ENCODE measurements at regions not wholly inside any gene's neighbourhood (a gene's known extent, or its start where the extent isn't known, plus 50 kb on each side); places are given as distances from the start of the nearest gene placed in this dataset.
"Not testable (repeated sequence)": the region's sequence is repeated elsewhere in the genome, so short reads cannot be mapped to it uniquely, and the experiment has no call there.

DNA sequence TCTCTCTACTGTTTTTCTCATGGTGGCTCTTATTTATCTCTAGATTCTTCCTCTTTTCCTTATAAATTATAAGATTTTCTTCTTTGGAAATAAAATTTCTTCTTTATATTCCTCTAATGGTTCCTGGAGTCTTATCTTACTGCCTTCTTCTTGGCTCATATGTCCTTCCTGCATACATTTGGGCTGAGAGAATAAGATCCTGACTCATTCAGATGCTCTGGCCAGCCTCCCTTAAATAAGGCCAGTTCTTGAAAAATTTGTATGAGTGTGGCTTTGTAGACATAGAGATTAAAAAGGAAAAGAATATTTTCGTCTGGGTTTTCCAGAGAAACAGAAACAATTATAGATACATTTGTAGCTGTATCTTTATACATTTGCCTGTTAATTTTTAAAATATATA lies 411.3 kb downstream of the KIF20B start:
- no peak for DNase-seq
- Histone ChIP-seq H3K4me3 (no peak overlapping the region), H3K27ac (ENCODE audit: low read depth in 1 of 2, low read length in 1 of 2) (no peak overlapping the region), H3K27me3 (ENCODE audit: control insufficient read depth in 3 of 3, insufficient read depth in 3 of 3, low read length in 2 of 3) (no peaks in the 10 kb centered on the region), H3K9me3 (ENCODE audit: control insufficient read depth in 4 of 4, insufficient read depth in 3 of 4, low read length in 3 of 4) (no peaks in the 10 kb centered on the region), H3K9ac (ENCODE audit: insufficient read depth in 1 of 2, low read length in 2 of 2) (no peak overlapping the region), H3K36me3 (ENCODE audit: control insufficient read depth in 4 of 4, insufficient read depth in 4 of 4, low read length in 4 of 4) (no peaks in the 10 kb centered on the region), H3K4me1 (ENCODE audit: control insufficient read depth in 5 of 5, insufficient read depth in 5 of 5, low read length in 5 of 5) (no peaks in the 10 kb centered on the region)
- TF ChIP-seq CTCF (IDR thresholded peaks at IDR 0.05; ENCODE audit: control extremely low read depth, extremely low read depth) = no peak
- no peak for ATAC-seq (ENCODE audit: insufficient read depth, low FRiP score)
- 81 to 91% methylated on average over 1 of the region's 1 CpG for WGBS, 2 donors

- not testable (repeated sequence) for DNase-seq; H3K27me3 ChIP-seq (ENCODE audit: control insufficient read depth in 3 of 3, insufficient read depth in 3 of 3, low read length in 2 of 3); H3K27ac ChIP-seq (ENCODE audit: low read depth in 1 of 2, low read length in 1 of 2); H3K9ac ChIP-seq (ENCODE audit: insufficient read depth in 1 of 2, low read length in 2 of 2); H3K4me3 ChIP-seq; ATAC-seq (ENCODE audit: insufficient read depth, low FRiP score); H3K4me1 ChIP-seq (ENCODE audit: control insufficient read depth in 5 of 5, insufficient read depth in 5 of 5, low read length in 5 of 5); H3K36me3 ChIP-seq (ENCODE audit: control insufficient read depth in 4 of 4, insufficient read depth in 4 of 4, low read length in 4 of 4); H3K9me3 ChIP-seq (ENCODE audit: control insufficient read depth in 4 of 4, insufficient read depth in 3 of 4, low read length in 3 of 4)
- WGBS, 2 donors = 87 to 90% methylated on average over 6 of the region's 6 CpGs
These were observed 417.2 kb downstream of the KIF20B start for GRCh38 chr10:90118567-90118966.

DNA sequence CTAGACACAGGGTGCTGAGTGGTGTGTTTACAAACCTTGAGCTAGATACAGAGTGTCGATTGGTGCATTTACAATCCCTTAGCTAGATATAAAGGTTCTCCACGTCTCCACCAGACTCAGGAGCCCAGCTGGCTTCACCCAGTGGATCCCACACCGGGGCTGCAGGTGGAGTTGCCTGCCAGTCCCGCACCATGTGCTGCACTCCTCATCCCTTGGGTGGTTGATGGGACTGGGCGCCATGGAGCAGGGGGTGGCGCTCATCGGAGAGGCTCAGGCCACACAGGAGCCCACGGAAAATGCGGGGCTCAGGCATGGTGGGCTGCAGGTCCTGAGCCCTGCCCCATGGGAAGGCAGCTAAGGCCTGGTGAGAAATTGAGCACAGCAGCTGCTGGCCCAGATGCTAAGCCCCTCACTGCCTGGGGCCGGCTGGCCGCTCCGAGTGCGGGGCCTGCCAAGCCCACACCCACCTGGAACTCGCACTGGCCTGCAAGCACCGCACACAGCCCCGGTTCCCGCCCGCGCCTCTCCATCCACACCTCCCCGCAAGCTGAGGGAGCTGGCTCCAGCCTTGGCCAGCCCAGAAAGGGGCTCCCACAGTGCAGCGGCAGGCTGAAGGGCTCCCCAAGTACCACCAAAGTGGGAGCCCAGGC lies 418.4 kb downstream of the KIF20B start:
- DNase-seq; H3K27me3 ChIP-seq (ENCODE audit: control insufficient read depth in 3 of 3, insufficient read depth in 3 of 3, low read length in 2 of 3); H3K4me3 ChIP-seq; H3K27ac ChIP-seq (ENCODE audit: low read depth in 1 of 2, low read length in 1 of 2); H3K36me3 ChIP-seq (ENCODE audit: control insufficient read depth in 4 of 4, insufficient read depth in 4 of 4, low read length in 4 of 4); ATAC-seq (ENCODE audit: insufficient read depth, low FRiP score); H3K4me1 ChIP-seq (ENCODE audit: control insufficient read depth in 5 of 5, insufficient read depth in 5 of 5, low read length in 5 of 5); H3K9me3 ChIP-seq (ENCODE audit: control insufficient read depth in 4 of 4, insufficient read depth in 3 of 4, low read length in 3 of 4); H3K9ac ChIP-seq (ENCODE audit: insufficient read depth in 1 of 2, low read length in 2 of 2): not testable (repeated sequence)
- WGBS, 2 donors = 91 to 97% methylated on average over 19 to 21 of the region's 21 CpGs

GRCh38 chr10:90125456-90126255 lies 424.3 kb downstream of the KIF20B start:
- H3K4me1 ChIP-seq (ENCODE audit: control insufficient read depth in 5 of 5, insufficient read depth in 5 of 5, low read length in 5 of 5) = peaks cover 0 to 24% (median 0%) of the 10 kb centered on the region in 5 donors
- no peak overlapping the region for H3K9ac ChIP-seq (ENCODE audit: insufficient read depth in 1 of 2, low read length in 2 of 2)
- no peak overlapping the region for H3K27ac ChIP-seq (ENCODE audit: low read depth in 1 of 2, low read length in 1 of 2)
- H3K36me3 ChIP-seq (ENCODE audit: control insufficient read depth in 4 of 4, insufficient read depth in 4 of 4, low read length in 4 of 4) = no peaks in the 10 kb centered on the region
- WGBS, 2 donors = 50 to 60% methylated on average over 7 of the region's 7 CpGs
- TF ChIP-seq CTCF (IDR thresholded peaks at IDR 0.05; ENCODE audit: control extremely low read depth, extremely low read depth) = no peak
- peak; percentile 15 to 62 (median 57) for DNase-seq
- no peak for ATAC-seq (ENCODE audit: insufficient read depth, low FRiP score)
- H3K4me3 ChIP-seq = no peak overlapping the region
- peaks cover 0 to 5% (median 0%) of the 10 kb centered on the region in 4 donors for H3K9me3 ChIP-seq (ENCODE audit: control insufficient read depth in 4 of 4, insufficient read depth in 3 of 4, low read length in 3 of 4)
- no peaks in the 10 kb centered on the region for H3K27me3 ChIP-seq (ENCODE audit: control insufficient read depth in 3 of 3, insufficient read depth in 3 of 3, low read length in 2 of 3)
